ENCODE measurements at regions not wholly inside any gene's neighbourhood (a gene's known extent, or its start where the extent isn't known, plus 50 kb on each side); places are given as distances from the start of the nearest gene placed in this dataset.
"Not testable (repeated sequence)": the region's sequence is repeated elsewhere in the genome, so short reads cannot be mapped to it uniquely, and the experiment has no call there.

DNA sequence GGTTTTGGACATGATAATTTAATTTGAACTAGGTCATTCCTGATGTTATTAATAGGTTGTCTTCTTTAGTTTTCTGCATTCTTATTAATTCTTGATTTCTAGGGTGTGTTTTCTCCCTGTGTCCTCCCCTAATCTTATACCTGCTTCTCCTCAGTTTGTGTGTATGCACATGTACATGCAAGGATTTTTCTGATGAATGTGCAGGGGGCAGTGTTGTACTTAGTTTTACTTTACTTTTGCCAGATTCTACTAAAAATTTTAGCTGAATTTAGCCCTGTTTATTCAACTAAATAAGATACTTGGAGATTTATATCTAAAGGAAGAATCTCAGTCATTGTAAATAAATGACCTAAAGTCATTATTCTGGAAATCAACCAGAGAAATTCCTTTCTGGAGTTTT, 144.8 kb downstream of the SEPTIN7 start:
- POLR2A ChIA-PET; H3K27ac ChIP-seq (ENCODE audit: low read length); H3K4me3 ChIP-seq (ENCODE audit: low read depth in 2 of 2, low read length in 2 of 2); BruUV-seq (replicated peaks); DNase-seq (ENCODE audit: low read depth, low spot score); H3K27me3 ChIP-seq (ENCODE audit: control insufficient read depth, insufficient read depth, low read length); H3K36me3 ChIP-seq (ENCODE audit: control insufficient read depth, insufficient read depth, low read length); H3K4me1 ChIP-seq (ENCODE audit: control insufficient read depth, insufficient read depth, low read length); in situ Hi-C loops (cut with HindIII; ENCODE audit: low pct_unique_long_range_greater_than_20kb, low sequenced_read_pairs); CTCF ChIA-PET; H3K9me3 ChIP-seq (ENCODE audit: control insufficient read depth, insufficient read depth, low read depth, low read length); intact Hi-C loops (cut with micrococcal nuclease; ENCODE audit: unreplicated experiment): not testable (repeated sequence)
- peak; percentile 71; the same call in 1 of the 2 replicates for ATAC-seq

DNA sequence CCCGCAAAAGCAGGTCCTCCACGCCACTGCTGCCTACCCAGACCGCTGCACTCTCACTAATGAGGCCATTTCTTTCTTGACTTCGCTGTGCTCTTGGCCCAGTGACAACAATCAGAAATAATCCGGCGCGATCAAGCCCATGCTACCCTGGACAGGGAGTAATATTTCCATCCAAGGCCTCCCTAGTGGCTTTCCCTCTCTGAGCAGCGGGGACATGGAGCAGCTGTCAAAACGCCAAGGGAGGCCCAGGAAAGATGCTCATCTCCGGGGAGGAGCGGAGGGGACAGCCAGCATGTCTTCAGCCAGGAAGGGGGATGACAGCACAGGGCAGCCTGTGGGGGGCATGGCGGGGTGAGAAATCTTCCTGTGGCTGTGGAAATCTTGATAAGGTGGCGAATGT, 154.9 kb downstream of the SEPTIN7 start:
- CTCF ChIA-PET; H3K9me3 ChIP-seq (ENCODE audit: control insufficient read depth, insufficient read depth, low read depth, low read length); POLR2A ChIA-PET; in situ Hi-C loops (cut with HindIII; ENCODE audit: low pct_unique_long_range_greater_than_20kb, low sequenced_read_pairs); DNase-seq (ENCODE audit: low read depth, low spot score); H3K27ac ChIP-seq (ENCODE audit: low read length); H3K4me1 ChIP-seq (ENCODE audit: control insufficient read depth, insufficient read depth, low read length); intact Hi-C loops (cut with micrococcal nuclease; ENCODE audit: unreplicated experiment); BruUV-seq (replicated peaks); H3K4me3 ChIP-seq (ENCODE audit: low read depth in 2 of 2, low read length in 2 of 2); H3K36me3 ChIP-seq (ENCODE audit: control insufficient read depth, insufficient read depth, low read length); H3K27me3 ChIP-seq (ENCODE audit: control insufficient read depth, insufficient read depth, low read length): not testable (repeated sequence)
- 0 out of 2 replicates have a peak, but pooled peaks have one; percentile 45 for ATAC-seq

DNA sequence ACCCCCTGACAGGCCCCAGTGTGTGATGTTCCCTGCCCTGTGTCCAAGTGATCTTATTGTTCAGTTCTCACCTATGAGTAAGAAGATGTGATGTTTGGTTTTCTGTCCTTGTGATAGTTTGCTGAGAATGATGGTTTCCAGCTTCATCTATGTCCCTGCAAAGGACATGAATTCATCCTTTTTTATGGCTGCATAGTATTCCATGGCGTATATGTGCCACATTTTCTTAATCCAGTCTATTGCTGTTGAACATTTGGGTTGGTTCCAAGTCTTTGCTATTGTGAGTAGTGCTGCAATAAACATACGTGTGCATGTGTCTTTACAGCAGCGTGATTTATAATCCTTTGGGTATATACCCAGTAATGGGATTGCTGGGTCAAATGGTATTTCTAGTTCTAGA, 156.1 kb downstream of the SEPTIN7 start:
- ATAC-seq; H3K4me3 ChIP-seq (ENCODE audit: low read depth in 2 of 2, low read length in 2 of 2); H3K27me3 ChIP-seq (ENCODE audit: control insufficient read depth, insufficient read depth, low read length); POLR2A ChIA-PET; intact Hi-C loops (cut with micrococcal nuclease; ENCODE audit: unreplicated experiment); in situ Hi-C loops (cut with HindIII; ENCODE audit: low pct_unique_long_range_greater_than_20kb, low sequenced_read_pairs); H3K9me3 ChIP-seq (ENCODE audit: control insufficient read depth, insufficient read depth, low read depth, low read length); CTCF ChIA-PET; H3K27ac ChIP-seq (ENCODE audit: low read length); DNase-seq (ENCODE audit: low read depth, low spot score); H3K36me3 ChIP-seq (ENCODE audit: control insufficient read depth, insufficient read depth, low read length); H3K4me1 ChIP-seq (ENCODE audit: control insufficient read depth, insufficient read depth, low read length); BruUV-seq (replicated peaks): not testable (repeated sequence)

DNA sequence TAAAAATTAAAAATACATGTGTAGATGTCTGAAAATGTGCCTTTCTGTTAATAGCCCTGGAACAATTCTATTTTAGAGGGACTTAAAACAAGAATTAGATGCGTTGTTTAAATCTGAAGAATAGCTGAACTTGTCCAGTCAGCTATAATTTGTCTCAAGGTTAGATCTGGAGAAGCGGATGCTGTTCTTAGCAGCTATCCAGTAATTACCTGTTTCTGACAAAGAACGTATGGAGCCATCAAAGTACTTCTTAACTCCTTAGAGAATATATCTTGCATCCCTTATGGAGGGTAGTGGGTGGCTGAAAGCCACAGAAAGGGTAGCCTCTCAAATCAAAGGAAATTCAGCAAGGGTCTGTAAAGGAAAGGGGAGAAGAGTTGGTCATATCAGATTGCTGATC, 160.4 kb downstream of the SEPTIN7 start:
- POLR2A ChIA-PET; H3K36me3 ChIP-seq (ENCODE audit: control insufficient read depth, insufficient read depth, low read length); H3K4me3 ChIP-seq (ENCODE audit: low read depth in 2 of 2, low read length in 2 of 2); ATAC-seq; intact Hi-C loops (cut with micrococcal nuclease; ENCODE audit: unreplicated experiment); DNase-seq (ENCODE audit: low read depth, low spot score); H3K27ac ChIP-seq (ENCODE audit: low read length); H3K27me3 ChIP-seq (ENCODE audit: control insufficient read depth, insufficient read depth, low read length); in situ Hi-C loops (cut with HindIII; ENCODE audit: low pct_unique_long_range_greater_than_20kb, low sequenced_read_pairs); BruUV-seq (replicated peaks); CTCF ChIA-PET; H3K9me3 ChIP-seq (ENCODE audit: control insufficient read depth, insufficient read depth, low read depth, low read length); H3K4me1 ChIP-seq (ENCODE audit: control insufficient read depth, insufficient read depth, low read length): not testable (repeated sequence)

DNA sequence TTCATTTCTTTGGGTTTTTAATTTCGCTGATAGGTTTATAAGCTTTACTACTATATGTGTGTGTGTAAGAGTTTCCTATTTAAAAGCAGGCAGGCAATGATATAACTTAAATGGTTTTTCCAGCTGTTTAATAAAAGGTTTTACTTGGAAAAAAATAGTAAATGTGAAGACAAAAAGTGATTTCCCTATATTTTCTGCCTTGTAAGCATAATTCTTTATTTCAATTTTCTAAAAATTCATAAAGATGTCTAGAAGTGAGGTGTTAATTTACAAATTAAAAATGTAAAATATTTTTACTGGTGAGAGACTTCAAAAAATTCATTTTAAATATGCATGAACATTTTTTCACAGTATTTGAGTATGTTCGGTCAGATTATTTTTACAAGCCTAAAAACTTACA, 161.8 kb downstream of the SEPTIN7 start:
- BruUV-seq (replicated peaks); CTCF ChIA-PET; POLR2A ChIA-PET; in situ Hi-C loops (cut with HindIII; ENCODE audit: low pct_unique_long_range_greater_than_20kb, low sequenced_read_pairs); H3K4me3 ChIP-seq (ENCODE audit: low read depth in 2 of 2, low read length in 2 of 2); H3K4me1 ChIP-seq (ENCODE audit: control insufficient read depth, insufficient read depth, low read length); ATAC-seq; DNase-seq (ENCODE audit: low read depth, low spot score); H3K27ac ChIP-seq (ENCODE audit: low read length); intact Hi-C loops (cut with micrococcal nuclease; ENCODE audit: unreplicated experiment); H3K36me3 ChIP-seq (ENCODE audit: control insufficient read depth, insufficient read depth, low read length); H3K27me3 ChIP-seq (ENCODE audit: control insufficient read depth, insufficient read depth, low read length); H3K9me3 ChIP-seq (ENCODE audit: control insufficient read depth, insufficient read depth, low read depth, low read length): not testable (repeated sequence)
